ENCODE measurements at regions not wholly inside any gene's neighbourhood (a gene's known extent, or its start where the extent isn't known, plus 50 kb on each side); places are given as distances from the start of the nearest gene placed in this dataset.

GRCh38 chr6:140766999-140767398 lies 1365.7 kb upstream of the GJE1 start:
- CTCF ChIA-PET = interaction anchor here (0.5 to 1.3 kb wide), 2 partner anchors 13 to 720 kb away, joined by 4 to 5 read pairs; no protein-coding TSS in a partner anchor
- DNase-seq (ENCODE audit: unreplicated experiment) = no peak
- Mint-ChIP-seq H3K4me1 (ENCODE audit: insufficient read depth, unreplicated experiment) (no peaks in the 10 kb centered on the region), H3K36me3 (ENCODE audit: insufficient read depth, unreplicated experiment) (no peaks in the 10 kb centered on the region), H3K9me3 (ENCODE audit: unreplicated experiment) (peaks cover 8% of the 10 kb centered on the region), H3K27ac (ENCODE audit: low read depth, unreplicated experiment) (no peak overlapping the region), H3K27me3 (ENCODE audit: insufficient read depth, unreplicated experiment) (no peaks in the 10 kb centered on the region), H3K4me3 (ENCODE audit: unreplicated experiment) (no peak overlapping the region)
- no peak for TF ChIP-seq CTCF (IDR thresholded peaks at IDR 0.05; ENCODE audit: unreplicated experiment)
- no TSS peak for BruUV-seq (replicated peaks)
- intact Hi-C loops (cut with micrococcal nuclease) = no loop called here
- POLR2A ChIA-PET = interaction anchor here (0.6 to 1.0 kb wide), 3 partner anchors 13 to 234 kb away, joined by 3 to 6 read pairs (median 4); no protein-coding TSS in a partner anchor

- ChIA-PET CTCF (interaction anchor here (0.7 kb wide), 1 partner anchor 1087 kb away, joined by 4 read pairs; no protein-coding TSS in a partner anchor), POLR2A (no interaction called here)
- Mint-ChIP-seq H3K4me1 (ENCODE audit: insufficient read depth, unreplicated experiment) (no peaks in the 10 kb centered on the region), H3K36me3 (ENCODE audit: insufficient read depth, unreplicated experiment) (no peaks in the 10 kb centered on the region), H3K27me3 (ENCODE audit: insufficient read depth, unreplicated experiment) (no peaks in the 10 kb centered on the region), H3K9me3 (ENCODE audit: unreplicated experiment) (no peaks in the 10 kb centered on the region), H3K27ac (ENCODE audit: low read depth, unreplicated experiment) (no peak overlapping the region), H3K4me3 (ENCODE audit: unreplicated experiment) (no peak overlapping the region)
- intact Hi-C loops (cut with micrococcal nuclease) = no loop called here
- no peak for TF ChIP-seq CTCF (IDR thresholded peaks at IDR 0.05; ENCODE audit: unreplicated experiment)
- DNase-seq (ENCODE audit: unreplicated experiment) = no peak
- BruUV-seq (replicated peaks) = no TSS peak
Observed at GRCh38 chr6:140758169-140758877, 1374.4 kb upstream of the GJE1 start.

GRCh38 chr6:140752234-140752633 lies 1377.8 kb upstream of the CITED2 start:
- Mint-ChIP-seq H3K4me1 (ENCODE audit: insufficient read depth, unreplicated experiment) (no peaks in the 10 kb centered on the region), H3K36me3 (ENCODE audit: insufficient read depth, unreplicated experiment) (no peaks in the 10 kb centered on the region), H3K27me3 (ENCODE audit: insufficient read depth, unreplicated experiment) (no peaks in the 10 kb centered on the region), H3K4me3 (ENCODE audit: unreplicated experiment) (no peak overlapping the region), H3K27ac (ENCODE audit: low read depth, unreplicated experiment) (no peak overlapping the region), H3K9me3 (ENCODE audit: unreplicated experiment) (peaks cover 8% of the 10 kb centered on the region)
- ChIA-PET CTCF (interaction anchor here (1.1 kb wide), 1 partner anchor 80 kb away, joined by 3 read pairs; no protein-coding TSS in a partner anchor), POLR2A (interaction anchor here (0.5 kb wide), 1 partner anchor 1216 kb away, joined by 3 read pairs; no protein-coding TSS in a partner anchor)
- intact Hi-C loops (cut with micrococcal nuclease) = no loop called here
- DNase-seq (ENCODE audit: unreplicated experiment) = no peak
- no TSS peak for BruUV-seq (replicated peaks)
- no peak for TF ChIP-seq CTCF (IDR thresholded peaks at IDR 0.05; ENCODE audit: unreplicated experiment)

GRCh38 chr6:140747114-140747513 lies 1372.7 kb upstream of the CITED2 start:
- Mint-ChIP-seq H3K27ac (ENCODE audit: low read depth, unreplicated experiment) (no peak overlapping the region), H3K9me3 (ENCODE audit: unreplicated experiment) (peaks cover 8% of the 10 kb centered on the region)
- intact Hi-C loops (cut with micrococcal nuclease) = no loop called here

More at GRCh38 chr6:140747114-140747513, 1372.7 kb upstream of the CITED2 start:
- ChIA-PET POLR2A (no interaction called here), CTCF (no interaction called here)
- no TSS peak for BruUV-seq (replicated peaks)
- Mint-ChIP-seq H3K4me1 (ENCODE audit: insufficient read depth, unreplicated experiment) (peaks cover 10% of the 10 kb centered on the region), H3K27me3 (ENCODE audit: insufficient read depth, unreplicated experiment) (no peaks in the 10 kb centered on the region), H3K36me3 (ENCODE audit: insufficient read depth, unreplicated experiment) (no peaks in the 10 kb centered on the region), H3K4me3 (ENCODE audit: unreplicated experiment) (no peak overlapping the region)
- no peak for DNase-seq (ENCODE audit: unreplicated experiment)
- no peak for TF ChIP-seq CTCF (IDR thresholded peaks at IDR 0.05; ENCODE audit: unreplicated experiment)

Data from MCF 10A (cell line).